ENCODE measurements at regions not wholly inside any gene's neighbourhood (a gene's known extent, or its start where the extent isn't known, plus 50 kb on each side); places are given as distances from the start of the nearest gene placed in this dataset.
"Not testable (repeated sequence)": the region's sequence is repeated elsewhere in the genome, so short reads cannot be mapped to it uniquely, and the experiment has no call there.

DNA sequence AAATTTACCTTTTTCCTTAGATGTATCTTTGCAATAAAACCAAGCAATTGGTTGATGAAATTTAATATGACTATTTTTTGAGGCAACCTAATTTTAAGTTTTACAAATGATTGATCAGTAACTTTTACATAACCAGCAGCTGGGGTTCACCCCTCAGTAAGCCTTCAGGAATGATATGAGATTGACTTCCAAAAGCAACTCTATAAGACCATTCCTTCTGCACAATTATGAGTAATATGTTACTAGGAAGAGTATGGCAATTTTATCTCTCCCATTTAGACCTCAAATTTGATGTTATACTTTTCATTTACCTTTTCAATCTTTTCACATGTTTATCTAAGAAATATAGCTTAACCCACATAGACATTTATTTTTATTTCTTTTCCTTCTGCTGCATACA lies 1546.3 kb downstream of the HACE1 start:
- ChIA-PET CTCF (no interaction called here), POLR2A (no interaction called here)
- TF ChIP-seq, protein P1, sequence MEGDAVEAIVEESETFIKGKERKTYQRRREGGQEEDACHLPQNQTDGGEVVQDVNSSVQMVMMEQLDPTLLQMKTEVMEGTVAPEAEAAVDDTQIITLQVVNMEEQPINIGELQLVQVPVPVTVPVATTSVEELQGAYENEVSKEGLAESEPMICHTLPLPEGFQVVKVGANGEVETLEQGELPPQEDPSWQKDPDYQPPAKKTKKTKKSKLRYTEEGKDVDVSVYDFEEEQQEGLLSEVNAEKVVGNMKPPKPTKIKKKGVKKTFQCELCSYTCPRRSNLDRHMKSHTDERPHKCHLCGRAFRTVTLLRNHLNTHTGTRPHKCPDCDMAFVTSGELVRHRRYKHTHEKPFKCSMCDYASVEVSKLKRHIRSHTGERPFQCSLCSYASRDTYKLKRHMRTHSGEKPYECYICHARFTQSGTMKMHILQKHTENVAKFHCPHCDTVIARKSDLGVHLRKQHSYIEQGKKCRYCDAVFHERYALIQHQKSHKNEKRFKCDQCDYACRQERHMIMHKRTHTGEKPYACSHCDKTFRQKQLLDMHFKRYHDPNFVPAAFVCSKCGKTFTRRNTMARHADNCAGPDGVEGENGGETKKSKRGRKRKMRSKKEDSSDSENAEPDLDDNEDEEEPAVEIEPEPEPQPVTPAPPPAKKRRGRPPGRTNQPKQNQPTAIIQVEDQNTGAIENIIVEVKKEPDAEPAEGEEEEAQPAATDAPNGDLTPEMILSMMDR (IDR thresholded peaks at IDR 0.05; ENCODE audit: insufficient read depth, low read length, missing control alignments): no peak
- DNase-seq (ENCODE audit: low read depth, low spot score): no peak
- H3K4me3 ChIP-seq (ENCODE audit: low read depth, low read length): no peak overlapping the region

DNA sequence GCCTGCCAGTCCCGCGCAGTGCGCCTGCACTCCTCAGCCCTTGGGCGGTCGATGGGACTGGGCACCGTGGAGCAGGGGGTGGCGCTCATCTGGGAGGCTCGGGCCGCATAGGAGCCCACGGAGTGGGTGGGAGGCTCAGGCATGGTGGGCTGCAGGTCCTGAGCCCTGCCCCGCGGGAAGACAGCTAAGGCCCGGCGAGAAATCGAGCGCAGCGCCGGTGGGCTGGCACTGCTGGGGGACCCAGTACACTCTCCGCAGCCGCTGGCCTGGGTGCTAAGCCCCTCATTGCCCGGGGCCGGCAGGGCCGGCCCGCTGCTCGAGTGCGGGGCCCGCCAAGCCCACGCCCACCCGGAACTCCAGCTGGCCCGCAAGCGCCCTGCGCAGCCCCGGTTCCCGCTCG lies 1565.3 kb downstream of the HACE1 start:
- DNase-seq (ENCODE audit: low read depth, low spot score); POLR2A ChIA-PET; H3K4me3 ChIP-seq (ENCODE audit: low read depth, low read length); CTCF ChIA-PET: not testable (repeated sequence)

DNA sequence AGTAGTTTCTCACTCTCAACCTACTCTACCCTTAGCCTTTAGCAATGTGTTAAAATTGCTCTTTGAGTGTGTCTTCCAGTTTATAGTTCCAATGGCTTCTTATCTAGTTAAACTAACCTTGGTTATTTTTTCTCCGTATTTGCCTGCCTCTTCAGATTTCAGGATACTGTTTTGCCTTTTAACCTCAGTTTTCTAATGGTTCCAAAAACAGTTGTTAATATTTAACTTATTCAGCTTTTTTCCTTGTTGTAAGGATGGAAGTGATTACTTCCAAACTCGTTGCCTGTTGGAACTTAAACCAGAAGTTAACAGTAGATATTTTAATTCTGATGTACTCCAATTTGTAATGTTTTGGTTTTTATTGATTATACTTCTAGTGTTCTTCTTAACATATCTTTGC lies 1574.9 kb downstream of the HACE1 start:
- POLR2A ChIA-PET: no interaction called here
- no peak for DNase-seq (ENCODE audit: low read depth, low spot score)
- CTCF ChIA-PET: no interaction called here
- H3K4me3 ChIP-seq (ENCODE audit: low read depth, low read length): no peak overlapping the region
- TF ChIP-seq, protein P1 (IDR thresholded peaks at IDR 0.05; ENCODE audit: insufficient read depth, low read length, missing control alignments): no peak

DNA sequence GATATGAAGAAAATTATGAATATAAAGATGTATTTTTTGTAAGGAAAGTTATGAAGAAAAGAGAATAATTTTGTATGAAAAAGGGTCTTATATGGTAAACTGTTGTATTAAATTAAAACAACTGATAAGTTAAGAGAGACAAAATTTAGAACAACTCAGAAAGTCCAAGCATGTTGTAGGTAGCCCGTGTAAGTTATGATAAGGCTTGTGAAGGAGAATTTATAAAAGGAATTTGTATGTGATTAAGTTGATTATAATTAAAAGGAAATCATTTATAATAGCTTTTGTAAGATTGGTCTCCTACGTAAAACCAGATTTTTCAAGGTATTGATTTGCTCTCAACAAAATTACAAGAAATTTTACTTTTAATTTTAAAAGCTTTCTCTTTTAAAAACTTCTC lies 1579.3 kb downstream of the HACE1 start:
- H3K4me3 ChIP-seq (ENCODE audit: low read depth, low read length): no peak overlapping the region
- POLR2A ChIA-PET: no interaction called here
- no peak for DNase-seq (ENCODE audit: low read depth, low spot score)
- TF ChIP-seq, protein P1 (IDR thresholded peaks at IDR 0.05; ENCODE audit: insufficient read depth, low read length, missing control alignments): no peak
- CTCF ChIA-PET: no interaction called here

DNA sequence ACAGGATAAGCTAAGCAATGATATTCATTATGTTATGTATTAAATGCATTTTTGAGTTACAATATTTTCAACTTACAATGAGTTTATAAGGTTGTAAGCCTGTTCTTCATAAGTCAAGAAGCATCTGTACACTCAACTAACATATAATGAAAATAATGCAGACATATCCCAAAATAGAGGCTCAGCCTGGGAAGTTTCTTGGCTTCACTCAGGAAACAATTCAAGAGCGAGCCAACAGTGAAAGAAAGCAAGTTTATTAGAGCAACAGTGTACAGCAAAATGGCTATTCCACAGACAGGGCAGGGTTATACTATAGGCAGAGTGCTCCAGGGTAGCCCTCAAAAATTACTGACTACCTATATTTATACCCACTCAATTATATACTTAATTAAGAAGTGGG lies 1581.8 kb downstream of the HACE1 start:
- ChIA-PET CTCF (no interaction called here), POLR2A (no interaction called here)

DNA sequence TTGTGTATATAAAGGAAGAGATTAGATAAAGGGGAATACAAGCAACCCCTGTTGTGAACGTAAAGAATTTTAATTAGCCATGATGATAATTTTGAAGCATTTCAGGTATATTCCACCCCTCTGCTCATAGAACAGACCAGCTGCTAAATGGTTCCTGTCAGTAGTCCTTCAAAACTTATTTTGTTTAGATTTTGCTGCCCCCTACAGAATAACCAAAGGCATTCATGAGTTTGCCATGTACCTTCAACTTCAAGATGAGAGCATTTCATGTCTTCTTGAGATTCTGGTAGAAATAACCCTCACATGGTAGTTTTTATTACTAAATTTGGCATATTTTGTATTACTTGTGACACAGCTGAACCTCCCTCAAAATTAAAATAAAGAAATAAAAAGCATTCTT lies 1586.7 kb downstream of the HACE1 start:
- H3K4me3 ChIP-seq (ENCODE audit: low read depth, low read length): no peak overlapping the region
- CTCF ChIA-PET: no interaction called here
- DNase-seq (ENCODE audit: low read depth, low spot score): no peak
- TF ChIP-seq, protein P1 (IDR thresholded peaks at IDR 0.05; ENCODE audit: insufficient read depth, low read length, missing control alignments): no peak
- POLR2A ChIA-PET: no interaction called here

More for the DNA sequence above, 1581.8 kb downstream of the HACE1 start:
- H3K4me3 ChIP-seq (ENCODE audit: low read depth, low read length): no peak overlapping the region
- TF ChIP-seq, protein P1 (IDR thresholded peaks at IDR 0.05; ENCODE audit: insufficient read depth, low read length, missing control alignments): no peak
- DNase-seq (ENCODE audit: low read depth, low spot score): no peak

DNA sequence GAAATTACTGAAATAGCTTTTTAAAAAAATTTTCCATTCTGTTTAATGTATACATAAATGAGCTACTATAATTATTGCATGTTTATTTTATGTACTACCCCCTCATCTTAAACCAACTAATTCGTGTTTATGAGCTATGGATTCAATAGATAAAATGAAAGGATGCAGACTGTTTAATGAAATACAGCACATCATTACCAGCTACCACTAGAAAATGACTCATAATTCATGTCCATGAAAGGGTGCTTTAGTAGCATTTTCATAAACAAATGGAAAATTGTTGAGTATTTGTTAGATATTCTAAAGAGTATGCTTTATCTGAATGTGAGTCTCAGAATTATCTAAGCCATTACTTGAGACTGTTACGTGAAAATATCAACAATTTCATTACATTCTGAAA lies 1590.1 kb downstream of the HACE1 start:
- CTCF ChIA-PET: no interaction called here
- no peak for DNase-seq (ENCODE audit: low read depth, low spot score)
- H3K4me3 ChIP-seq (ENCODE audit: low read depth, low read length): no peak overlapping the region
- POLR2A ChIA-PET: no interaction called here
- TF ChIP-seq, protein P1 (IDR thresholded peaks at IDR 0.05; ENCODE audit: insufficient read depth, low read length, missing control alignments): no peak
